ENCODE measurements at regions not wholly inside any gene's neighbourhood (a gene's known extent, or its start where the extent isn't known, plus 50 kb on each side); places are given as distances from the start of the nearest gene placed in this dataset.

DNA sequence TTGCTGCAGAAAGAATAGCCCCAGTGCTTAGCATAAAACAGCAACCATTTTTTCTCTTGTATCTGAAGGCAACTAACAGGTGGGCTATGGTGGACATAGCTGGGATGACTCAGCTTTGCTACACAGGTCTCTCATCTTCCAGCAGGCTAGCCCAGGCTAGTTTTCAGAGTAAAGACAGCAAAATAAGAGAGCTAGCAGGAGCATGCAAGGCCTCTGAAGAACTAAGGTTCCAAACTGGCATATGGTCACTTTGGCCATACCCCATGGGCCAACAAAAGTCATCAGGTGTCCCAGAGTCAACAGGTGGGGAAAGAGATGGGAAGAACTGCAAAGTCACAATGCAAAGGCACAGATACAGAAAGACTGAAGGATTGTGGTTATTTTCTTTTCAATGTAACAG, 571.6 kb upstream of the MGMT start:
- TF ChIP-seq, protein P1, sequence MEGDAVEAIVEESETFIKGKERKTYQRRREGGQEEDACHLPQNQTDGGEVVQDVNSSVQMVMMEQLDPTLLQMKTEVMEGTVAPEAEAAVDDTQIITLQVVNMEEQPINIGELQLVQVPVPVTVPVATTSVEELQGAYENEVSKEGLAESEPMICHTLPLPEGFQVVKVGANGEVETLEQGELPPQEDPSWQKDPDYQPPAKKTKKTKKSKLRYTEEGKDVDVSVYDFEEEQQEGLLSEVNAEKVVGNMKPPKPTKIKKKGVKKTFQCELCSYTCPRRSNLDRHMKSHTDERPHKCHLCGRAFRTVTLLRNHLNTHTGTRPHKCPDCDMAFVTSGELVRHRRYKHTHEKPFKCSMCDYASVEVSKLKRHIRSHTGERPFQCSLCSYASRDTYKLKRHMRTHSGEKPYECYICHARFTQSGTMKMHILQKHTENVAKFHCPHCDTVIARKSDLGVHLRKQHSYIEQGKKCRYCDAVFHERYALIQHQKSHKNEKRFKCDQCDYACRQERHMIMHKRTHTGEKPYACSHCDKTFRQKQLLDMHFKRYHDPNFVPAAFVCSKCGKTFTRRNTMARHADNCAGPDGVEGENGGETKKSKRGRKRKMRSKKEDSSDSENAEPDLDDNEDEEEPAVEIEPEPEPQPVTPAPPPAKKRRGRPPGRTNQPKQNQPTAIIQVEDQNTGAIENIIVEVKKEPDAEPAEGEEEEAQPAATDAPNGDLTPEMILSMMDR (IDR thresholded peaks at IDR 0.05; ENCODE audit: low read depth, low read length, poor library complexity, severe bottlenecking), result no peak
- TF ChIP-seq EZH2phosphoT487 (IDR thresholded peaks at IDR 0.05; ENCODE audit: borderline replicate concordance, low read length), result no peak

All from DOHH2 (cell line).